GM19238 (cell line): ENCODE measurements at regions not wholly inside any gene's neighbourhood (a gene's known extent, or its start where the extent isn't known, plus 50 kb on each side); places are given as distances from the start of the nearest gene placed in this dataset.

ENCODE experiments used
- DNase-seq: peaks from one replicate; pipeline ENCODE4 v3.0.0; 2011; ENCODE audit warnings: low spot score; ENCODE audit not compliant: insufficient read length

DNA sequence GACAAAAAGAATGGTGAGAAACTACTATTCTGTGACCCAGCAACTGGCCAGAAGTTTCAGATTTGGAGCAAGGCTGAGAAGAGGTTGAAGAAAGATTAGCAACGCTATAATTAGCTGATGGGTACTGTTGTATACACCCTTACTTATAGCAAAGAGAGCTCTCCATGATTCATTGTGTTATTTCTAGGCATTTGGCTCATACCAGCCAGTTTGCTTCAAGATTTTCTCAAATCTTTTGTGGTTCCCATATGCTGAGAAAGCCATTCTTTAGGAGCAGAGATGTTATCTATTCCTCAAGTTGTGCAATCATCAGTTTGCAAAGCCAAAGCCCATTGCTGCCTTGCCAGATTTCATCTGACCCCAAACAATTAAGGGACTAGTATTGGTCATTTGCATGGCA is 179.4 kb downstream of the ETS1 start:
- no peak for DNase-seq

DNA sequence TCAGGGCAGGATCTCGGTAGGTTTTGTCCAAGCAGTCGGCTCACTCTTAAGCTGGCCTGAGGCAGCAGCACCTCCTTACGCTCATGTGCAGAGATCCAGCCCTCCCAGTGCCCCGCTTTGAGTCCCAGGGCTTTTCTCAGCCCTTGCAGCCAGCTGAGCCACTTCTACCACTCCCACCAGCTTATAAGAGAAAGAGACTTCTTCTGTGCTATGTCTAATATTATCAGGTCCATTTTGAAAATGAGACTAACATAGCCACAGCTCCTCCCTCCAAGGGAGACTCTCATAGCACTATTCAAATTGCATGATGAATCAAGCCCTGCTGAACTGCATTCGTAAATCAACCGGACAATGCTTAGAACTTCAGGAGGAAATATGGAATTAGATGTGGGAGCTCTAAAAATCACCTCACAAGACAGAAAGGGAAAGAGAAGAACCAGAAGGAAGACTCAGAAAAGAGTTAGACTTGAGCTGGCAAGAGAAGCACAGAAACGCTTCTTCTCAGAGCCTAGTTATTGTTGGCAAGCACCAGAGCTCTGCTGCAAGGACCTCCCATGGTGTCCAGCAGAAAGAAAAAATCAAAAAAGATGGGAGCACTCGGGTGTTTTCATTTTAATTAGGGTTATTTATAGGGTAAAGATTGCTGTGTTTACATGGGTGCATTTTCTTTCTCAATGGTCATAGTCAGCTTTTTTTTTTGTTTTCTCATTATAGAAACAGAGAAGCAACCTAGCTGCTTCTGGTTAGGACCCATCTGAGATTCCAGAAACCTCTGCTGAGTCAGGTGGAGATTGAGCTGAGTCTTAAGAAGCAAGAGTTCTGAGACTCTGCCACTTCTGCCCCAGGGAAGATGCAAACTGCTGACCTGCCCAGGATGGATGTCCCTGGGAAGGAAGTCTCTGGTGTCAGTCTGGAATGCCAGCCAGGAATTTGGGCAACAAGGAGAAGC is 181.4 kb downstream of the ETS1 start:
- DNase-seq = no peak

DNA sequence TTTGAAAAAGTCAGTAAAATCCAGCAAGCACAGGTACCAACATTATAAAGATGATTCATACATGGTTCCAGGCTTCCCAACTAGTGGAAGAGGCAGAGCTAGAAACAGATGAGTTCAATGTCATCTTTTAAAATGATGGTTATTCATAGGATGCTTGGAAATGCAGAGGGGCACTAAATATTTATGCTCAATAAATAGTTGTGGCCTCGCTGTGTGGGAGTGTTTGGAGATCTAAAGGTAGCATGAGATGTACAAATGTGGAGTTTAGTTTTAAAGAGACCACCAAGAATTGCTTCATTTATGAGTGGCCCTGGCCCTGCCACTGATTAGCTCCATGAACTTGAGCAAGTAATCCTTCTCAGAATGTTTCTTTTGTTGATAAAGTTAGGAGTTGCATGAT is 182.2 kb downstream of the ETS1 start:
- DNase-seq = no peak

DNA sequence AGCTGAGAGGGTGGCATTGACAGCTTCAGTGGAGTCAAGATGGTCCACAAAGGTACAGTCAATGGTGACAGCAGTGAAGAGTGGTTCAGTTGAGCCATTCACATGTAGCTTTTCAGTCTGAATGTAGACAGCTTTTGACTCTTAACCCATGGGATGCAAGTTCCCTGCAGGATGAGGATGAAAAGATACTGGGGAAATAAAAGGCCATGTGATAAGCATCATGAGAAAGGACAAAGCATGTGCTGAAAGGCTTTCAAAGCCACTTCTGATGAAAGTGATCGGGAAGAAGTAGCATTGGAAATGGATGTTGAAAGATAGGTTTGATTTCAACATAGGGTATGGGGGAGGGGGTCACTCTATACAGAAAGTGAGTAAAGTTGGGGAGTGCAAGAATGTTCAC is 182.9 kb downstream of the ETS1 start:
- DNase-seq = no peak

DNA sequence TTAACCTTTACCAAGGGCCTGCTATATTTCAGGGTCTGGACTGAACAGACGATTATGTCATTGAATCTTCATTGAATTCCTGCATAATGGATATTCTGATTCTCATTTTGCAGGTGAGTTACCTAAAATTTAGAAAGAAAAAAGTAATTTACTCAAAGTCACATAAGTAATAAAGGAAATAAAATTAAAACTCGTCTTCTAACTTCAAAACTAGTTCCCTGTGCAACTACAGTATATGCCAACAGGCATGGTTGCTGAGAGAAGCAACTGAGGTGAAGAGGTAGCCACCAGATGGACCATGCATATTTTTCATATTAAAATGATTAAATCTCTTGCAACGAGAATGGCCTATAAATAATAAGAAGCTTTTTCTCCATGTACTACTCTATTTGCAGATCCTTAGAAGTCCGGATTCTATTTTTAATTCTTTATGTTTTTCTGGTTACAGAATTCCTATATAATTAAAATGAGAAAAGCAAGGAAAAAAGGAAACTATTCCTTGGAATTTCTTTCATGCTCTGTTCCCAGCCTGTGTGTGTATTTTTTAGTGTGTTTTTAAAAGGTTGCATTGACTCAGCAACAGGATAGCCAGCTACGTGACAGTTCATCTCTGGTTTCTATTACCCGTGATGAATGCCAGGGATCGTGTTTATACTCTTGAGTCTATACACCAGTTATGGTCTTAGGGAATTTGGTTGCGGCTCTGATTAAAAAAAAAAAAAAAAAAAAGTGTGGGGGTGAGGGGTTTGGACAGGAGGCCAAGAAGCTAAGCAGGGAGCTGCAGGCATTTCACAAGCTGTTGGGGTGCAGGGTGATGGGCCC is 186.8 kb downstream of the ETS1 start:
- DNase-seq = no peak

DNA sequence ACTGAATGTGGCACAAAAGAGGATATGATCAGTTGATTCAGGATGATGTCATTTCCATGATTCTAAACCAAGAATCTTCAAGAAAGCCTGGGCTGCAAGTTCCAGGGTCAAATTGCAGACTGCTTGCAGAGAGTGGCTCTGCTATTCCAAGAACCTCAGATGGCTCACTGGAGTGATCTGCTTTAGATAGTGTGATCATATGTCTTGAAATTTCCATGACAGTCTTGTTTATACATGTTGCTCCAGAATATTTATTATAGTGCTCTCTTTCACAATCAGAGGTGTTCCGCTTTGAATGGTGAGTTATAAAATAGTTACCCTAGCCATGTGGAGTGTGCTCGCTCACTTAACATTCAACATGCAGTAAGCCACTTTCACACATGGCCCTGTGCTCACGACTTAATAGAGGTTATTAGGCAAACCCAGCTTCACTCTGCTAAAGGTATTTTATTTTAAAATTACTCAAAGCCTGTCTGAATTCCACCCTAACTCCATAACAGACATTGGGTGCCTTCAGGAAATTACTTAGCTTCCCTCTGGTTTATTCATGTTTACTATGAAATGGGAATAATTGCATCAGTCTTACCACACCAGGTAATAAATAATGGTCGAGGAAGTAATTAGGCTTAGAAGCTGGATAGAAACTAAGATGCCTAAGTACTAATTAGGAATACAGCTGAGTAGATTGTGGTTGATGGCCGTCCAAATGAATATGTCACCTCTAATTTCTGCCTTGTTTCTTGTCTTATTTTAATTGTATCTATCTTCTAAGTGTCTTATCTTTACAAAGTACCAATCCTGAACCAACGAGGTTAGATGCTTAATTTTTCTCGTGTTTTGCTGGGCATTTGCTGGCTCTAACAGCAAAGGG is 187.9 kb downstream of the ETS1 start:
- DNase-seq = no peak

DNA sequence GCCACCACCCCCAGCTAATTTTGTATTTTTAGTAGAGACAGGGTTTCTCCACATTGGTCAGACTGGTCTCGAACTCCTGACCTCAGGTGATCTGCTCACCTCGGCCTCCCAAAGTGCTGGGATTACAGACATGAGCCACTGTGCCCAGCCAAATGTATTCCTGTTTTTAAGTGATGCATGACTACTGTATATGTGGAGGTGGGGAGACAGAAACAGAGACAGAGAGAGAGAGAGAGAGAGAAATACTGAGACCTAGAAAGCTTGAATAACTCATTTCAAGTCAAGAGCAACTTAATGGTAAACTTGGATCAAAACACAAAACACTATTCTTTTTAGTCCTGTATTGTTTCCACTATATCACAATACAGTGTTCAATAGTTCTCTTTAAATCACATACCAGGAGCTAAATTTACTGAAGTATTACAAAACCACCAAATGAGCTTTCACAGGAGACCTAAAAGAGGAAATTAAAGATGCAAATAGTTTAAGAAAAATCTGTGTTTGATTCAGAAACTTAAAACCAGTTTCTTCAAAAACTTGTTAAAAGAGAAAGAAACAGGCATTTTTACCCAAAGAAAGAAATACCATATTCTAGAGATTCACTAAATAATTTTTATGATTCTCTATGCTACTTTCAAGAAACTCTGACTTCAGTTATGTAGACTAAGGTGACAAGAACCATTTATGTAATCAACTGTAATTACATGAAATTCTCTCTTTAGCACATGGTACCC is 188.7 kb downstream of the ETS1 start:
- DNase-seq = no peak

DNA sequence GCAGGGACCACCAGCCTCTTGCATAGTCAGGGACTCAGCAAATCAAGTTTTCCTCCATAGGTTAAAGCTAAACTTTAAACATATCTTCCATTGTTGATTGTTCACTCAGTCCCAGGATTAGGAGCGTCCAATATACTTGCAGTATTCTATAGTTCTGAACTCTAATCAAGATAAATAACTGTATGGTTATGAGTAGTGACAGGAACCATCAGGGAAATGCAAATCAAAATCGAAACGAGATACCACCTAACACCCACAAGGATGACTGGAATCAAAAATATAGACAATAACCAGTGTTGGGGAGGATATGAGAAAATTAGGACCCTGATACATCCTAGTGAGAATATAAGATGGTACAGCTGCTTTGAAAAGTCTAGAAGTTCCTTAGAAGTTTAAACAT is 190.0 kb downstream of the ETS1 start:
- no peak for DNase-seq

DNA sequence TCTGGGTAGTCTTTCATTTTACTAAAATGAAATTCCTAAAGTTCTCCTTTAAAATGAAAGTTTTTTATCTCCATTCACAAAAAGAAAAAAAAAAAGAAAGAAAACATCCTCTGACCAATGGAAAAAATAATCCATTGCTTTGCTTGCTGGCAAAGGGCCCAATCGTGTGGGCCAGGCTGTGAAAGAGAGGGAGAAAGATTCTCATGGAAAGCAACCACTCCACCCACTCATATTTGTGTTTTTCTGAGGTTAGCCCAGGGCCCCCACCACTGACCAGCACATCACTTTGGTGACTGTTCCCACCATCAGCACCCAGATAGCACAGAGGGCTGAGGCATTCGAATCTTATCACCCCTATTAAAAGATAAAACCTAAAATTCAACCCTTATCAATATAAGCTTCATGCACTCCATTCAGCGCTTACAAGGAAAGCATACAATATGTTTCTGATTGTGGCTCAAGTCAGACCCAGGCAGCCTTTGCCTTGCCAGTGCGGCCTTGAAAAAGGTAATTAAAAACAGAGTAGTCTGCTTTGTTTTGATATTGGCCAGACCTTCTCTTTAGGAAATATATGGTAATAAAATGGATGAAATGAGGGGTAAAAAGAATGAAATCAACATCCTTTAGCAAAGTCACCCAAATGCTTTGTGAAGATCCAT is 192.8 kb downstream of the ETS1 start:
- no peak for DNase-seq

DNA sequence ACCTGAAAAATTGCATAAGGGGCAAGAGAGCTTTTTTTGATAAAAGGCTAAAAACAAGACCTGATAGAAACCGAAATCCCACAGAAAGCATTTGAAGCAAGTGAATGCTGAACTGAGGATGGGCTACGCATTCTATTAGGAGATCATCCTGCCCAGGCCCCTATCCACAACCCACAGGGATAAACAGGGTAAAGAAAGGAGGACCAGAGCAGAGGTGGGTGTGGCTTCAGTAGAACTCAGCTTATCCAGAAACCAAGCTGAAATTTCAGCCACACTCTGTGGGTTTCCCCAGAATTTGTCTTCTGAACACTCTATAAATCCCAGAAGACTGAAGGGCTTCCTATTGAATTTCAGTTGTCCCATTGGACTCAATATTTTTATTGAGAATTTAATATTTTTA is 195.1 kb downstream of the ETS1 start:
- DNase-seq = no peak

DNA sequence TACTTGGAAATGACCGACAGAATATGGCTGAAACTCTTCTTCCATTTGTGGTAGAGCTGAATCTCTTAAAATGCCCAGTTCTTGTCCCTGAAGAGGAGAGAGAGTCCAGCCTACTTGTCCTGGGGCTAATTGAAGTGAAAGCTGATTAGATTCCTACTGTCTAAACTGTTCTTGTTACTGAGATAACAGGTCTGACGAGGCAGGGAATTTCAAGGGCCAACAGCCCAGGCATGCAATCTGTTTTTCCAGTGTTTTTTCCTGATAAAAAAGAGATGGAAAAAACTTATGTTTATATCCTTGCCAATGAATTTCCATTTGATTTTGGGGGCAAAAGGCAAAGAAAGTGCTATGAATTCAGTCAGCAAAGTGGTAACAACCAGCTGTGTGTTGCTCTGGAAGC is 195.5 kb downstream of the ETS1 start:
- DNase-seq = no peak

DNA sequence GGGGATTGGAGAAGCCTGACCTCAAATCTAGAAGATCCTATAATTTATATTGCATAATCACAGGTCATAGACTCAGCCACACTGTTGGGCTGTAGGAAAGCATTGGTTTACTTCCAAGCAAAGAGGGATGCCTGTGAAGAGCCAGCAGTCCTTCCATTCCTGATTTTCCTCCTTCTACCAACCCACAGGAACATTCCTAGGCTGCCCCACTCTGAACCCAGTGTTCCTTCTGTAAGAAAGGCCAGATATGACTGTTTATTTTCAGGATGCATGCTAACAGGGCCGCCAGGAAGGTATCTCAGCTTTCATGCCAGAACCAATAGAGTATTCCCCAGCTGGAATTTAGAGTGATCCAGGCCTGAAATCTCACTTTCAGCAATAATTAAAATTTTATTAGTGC is 197.1 kb downstream of the ETS1 start:
- DNase-seq = no peak

DNA sequence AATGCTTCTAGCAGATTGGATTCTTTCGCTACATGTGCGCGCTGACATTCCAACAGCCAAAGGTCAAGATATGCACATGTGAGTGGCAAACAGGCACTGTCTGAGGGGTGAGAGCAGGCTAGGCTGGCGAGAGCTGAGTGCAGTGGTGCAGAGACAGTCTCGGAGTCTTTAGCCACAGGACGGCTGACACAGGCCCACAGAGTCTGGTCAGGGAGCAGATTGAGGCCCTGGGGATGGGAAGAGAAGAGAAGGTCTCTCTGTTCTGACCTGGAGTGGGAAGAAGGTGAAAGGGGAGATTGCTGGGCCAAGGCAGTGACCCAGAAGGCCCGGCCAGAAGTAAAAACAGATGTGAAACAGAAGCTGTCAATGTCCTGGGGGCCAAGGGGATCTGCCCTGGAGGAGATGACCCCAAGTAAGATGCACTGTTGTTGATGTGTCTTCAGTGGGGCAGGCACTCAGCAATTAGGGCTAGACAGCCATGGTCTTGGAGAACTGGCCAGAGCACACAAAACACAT is 197.8 kb downstream of the ETS1 start:
- no peak for DNase-seq

DNA sequence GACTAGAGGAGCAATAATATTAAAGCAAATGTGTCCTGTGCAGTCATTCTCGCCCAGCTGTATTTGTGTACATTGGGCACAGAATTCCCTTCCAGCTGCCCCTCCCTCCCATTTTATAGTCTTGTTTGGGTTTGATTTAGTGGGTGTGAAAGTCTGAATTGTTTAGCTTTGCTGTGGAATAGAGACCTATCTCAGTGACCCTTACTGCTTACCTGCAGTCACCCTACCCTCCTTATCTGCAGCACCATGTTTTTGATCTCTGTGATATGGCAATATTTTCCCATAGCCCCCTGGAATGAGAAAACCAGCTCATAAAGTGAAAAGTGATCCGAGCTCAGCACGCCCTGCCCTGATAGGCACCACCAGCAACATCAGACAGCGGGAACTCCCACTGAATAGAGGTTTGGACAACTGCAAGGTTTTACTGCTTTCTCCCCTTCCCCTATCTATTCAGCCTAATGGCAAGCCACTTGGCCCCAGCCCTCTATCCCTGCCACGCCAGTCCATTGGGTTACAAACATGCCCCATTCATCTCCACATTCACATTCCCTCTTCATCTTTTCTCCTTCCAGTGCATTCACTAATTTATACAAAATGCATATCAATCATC is 199.0 kb downstream of the ETS1 start:
- no peak for DNase-seq

DNA sequence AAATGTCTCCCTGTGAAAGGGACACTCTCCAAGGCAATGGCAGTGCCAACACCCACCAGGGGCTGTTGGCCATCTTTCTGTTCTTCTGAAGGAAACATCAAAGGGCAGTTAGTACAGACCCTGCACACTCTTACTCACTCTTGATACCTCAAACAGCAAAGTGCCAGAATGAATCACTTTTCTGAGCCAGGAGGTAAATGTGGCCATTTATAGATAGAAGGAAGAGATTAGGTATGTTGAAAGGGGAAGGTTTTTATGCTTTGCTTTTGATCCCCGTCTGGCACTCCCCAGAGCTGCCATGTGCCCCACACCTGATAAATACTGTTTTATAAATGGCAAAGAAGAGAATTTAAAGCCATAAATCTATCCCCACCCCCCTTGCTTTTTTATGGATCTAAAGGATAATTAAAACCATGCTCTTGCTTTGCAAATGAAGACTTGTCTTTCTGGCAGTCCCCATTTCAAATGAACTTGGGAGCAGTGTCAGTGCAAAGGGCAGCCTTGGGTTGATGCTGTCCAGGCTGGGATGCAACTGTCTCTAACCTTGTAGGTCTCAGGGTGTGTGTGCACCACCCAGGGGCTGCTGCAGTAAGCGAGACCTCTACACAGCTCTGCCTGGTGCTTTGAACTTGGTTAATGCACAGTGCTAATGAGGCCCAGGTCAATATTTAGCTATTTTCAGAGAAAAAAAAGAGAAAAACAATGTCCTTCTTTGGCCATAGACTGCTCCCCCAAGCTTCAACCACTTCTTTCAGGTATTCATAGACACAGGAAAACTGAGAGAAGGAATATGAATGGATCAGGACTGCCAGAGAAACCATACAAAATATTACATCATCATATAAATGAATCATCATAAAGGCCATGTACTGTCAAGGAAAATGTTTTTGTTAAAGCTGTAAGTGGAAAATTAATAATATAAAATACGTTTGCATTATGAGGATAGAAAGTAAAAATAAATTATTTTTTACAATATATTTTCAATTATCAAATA is 207.5 kb downstream of the ETS1 start:
- no peak for DNase-seq

DNA sequence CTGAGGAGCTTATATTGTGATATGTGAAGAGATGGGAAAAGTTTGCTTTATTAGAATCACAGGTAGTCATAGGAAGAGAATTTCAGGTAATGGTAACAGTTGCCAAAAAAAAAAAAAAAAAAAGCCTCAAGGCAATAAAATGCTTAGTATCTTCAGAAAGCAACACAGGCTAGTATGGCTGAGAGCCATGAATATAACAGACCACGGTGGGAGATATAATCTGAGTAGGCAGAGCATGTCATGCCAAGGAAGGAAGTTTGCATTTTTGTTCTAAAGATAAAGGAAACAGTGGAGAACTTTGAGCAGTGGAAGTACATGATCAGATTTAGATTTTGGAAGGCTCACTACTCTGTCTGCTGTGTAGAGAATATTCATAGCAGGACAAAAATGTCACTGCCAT is 211.4 kb downstream of the ETS1 start:
- DNase-seq = no peak

DNA sequence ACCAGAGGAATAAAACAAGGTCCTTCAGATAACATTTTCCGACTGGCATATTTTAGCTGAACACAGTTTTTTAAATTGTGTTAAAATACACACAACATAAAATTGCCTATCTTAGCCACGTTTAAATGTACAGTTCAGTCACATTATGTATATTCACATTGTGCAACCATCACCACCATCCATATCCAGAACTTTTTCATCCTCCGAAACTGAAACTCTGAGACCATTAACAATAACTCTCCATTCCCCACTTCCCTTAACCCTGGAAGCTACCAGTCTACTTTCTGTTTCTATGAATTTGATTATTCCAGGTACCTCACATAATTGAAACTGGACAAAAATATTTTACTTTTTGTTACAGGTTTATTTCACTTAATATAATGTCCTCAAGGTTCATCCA is 213.3 kb downstream of the ETS1 start:
- DNase-seq = no peak

DNA sequence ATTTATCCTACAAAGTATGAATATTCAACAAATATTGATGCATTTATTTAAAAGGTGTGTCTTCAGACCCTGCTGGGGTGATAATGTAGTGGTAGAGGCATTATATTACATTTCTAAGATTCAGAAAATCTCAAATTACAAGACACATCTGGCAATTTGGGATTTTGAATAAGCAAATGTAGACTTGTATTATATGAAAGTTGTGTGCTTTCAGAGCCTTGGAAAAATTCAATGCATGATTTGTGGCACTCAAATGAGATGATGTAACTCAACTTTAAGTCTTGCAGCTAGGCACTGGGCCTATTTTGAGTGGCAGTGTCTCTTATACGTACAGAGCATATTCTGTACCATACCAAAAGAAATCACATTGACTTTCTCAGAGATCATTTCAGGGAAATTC is 214.4 kb downstream of the ETS1 start:
- DNase-seq = no peak

DNA sequence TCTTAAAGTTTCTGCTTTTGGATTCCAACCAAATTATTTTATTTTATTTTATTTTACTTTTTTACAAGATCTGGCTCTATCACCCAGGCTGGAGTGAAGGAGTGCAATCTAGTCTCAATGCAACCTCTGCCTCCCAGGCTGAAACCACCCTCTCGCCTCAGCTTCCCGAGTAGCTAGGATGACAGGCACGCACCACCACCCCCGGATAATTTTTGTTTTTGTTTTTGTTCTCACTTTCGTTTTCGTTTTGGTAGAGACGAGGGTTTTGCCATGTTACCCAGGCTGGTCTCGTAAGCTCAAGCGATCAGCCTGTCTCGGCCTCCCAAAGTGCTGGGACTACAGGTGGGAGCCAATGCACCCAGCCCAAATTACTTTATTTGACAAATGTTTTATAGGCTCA is 219.8 kb downstream of the ETS1 start:
- no peak for DNase-seq
